Heart left ventricle (tissue), 16 donors: ENCODE measurements at regions not wholly inside any gene's neighbourhood (a gene's known extent, or its start where the extent isn't known, plus 50 kb on each side); places are given as distances from the start of the nearest gene placed in this dataset.

Experiments used
- ATAC-seq, 4 donors: fragments of 200-7000 bp; cut with Tn5 transposase; one replicate each; pipeline ENCODE4 v1.9.1; 2020 to 2022; ENCODE audit warnings: moderate library complexity in 4 of 4, mild to moderate bottlenecking in 3 of 4, moderate number of reproducible peaks in 1 of 4
- DNase-seq, 5 donors: peaks; one replicate each; pipeline ENCODE4 v3.0.0-alpha.2; 2020
- H3K27ac ChIP-seq, 12 donors: fragments of 200-600 bp; sonication (generic) in 4 of 12; one replicate each; pipeline versions ENCODE4 v1.5.0 to v1.8.0; 2016 to 2022; ENCODE audit warnings: mild to moderate bottlenecking in 2 of 12
- H3K27me3 ChIP-seq, 9 donors: fragments of 200-600 bp; sonication (generic) in 2 of 9; one replicate each; pipeline versions ENCODE4 v1.5.1 to v1.8.0; 2016 to 2022; ENCODE audit warnings: mild to moderate bottlenecking in 3 of 9
- H3K36me3 ChIP-seq, 9 donors: fragments of 200-600 bp; sonication (generic) in 2 of 9; one replicate each; pipeline versions ENCODE4 v1.5.0 to v1.8.0; 2018 to 2022; ENCODE audit warnings: mild to moderate bottlenecking in 2 of 9
- H3K4me1 ChIP-seq, 12 donors: fragments of 200-600 bp; sonication (generic) in 4 of 12; one replicate each; pipeline versions ENCODE4 v1.5.0 to v1.8.0; 2016 to 2022; ENCODE audit warnings: mild to moderate bottlenecking in 3 of 12
- H3K4me3 ChIP-seq, 12 donors: fragments of 200-600 bp; sonication (generic) in 4 of 12; one replicate each; pipeline versions ENCODE4 v1.5.0 to v1.8.0; 2017 to 2022; ENCODE audit warnings: mild to moderate bottlenecking in 9 of 12, moderate library complexity in 4 of 12
- H3K9me3 ChIP-seq, 12 donors: fragments of 200-600 bp; sonication (generic) in 4 of 12; one replicate each; pipeline versions ENCODE4 v1.5.0 to v1.8.0; 2016 to 2022; ENCODE audit warnings: mild to moderate bottlenecking in 1 of 12
- CTCF ChIP-seq, 12 donors: fragments of 200-600 bp; sonication (generic) in 4 of 12; IDR thresholded peaks; one replicate each; pipeline versions ENCODE4 v1.5.0 to v1.8.0; 2018 to 2022; ENCODE audit warnings: antibody characterized with exemption in 12 of 12, mild to moderate bottlenecking in 5 of 12
- POLR2A ChIP-seq, 2 donors: fragments of 450-650 bp; IDR thresholded peaks; one replicate each; pipeline ENCODE4 v1.6.1; 2017; ENCODE audit warnings: antibody characterized with exemption in 2 of 2, mild to moderate bottlenecking in 2 of 2, moderate library complexity in 2 of 2
- WGBS, 4 donors: extraction: QIAGEN DNeasy Blood & Tissue Kit in 2 of 4; methylation state at CpG; one replicate each; pipeline versions ENCODE4 v1.1.5 to v1.1.7; 2013 to 2018; 5-methylcytosine and 5-hydroxymethylcytosine counted together
- intact Hi-C, 10 donors: fragments of 100-400 bp; cut with DNase I; formaldehyde crosslinking; loops; one replicate each; pipeline versions ENCODE4 v1.11.1 to v1.14.2; 2022
- donor health status: ischemic (EF 13 %, LVEDD 7.1; RV severe dilation, severe dysfunction).
- donor health status: healthy with polysubstance abuse.
- donor health status: DM: no; HTN: yes; CAD: no.
- donor health status: DM: no; HTN: no; CAD: no.
- donor health status: ischemic (EF 25% LVEDD 6.9; RV normal size, moderate dysfunction).
- donor health status: ischemic (EF 25% LVEDD 5.7; RV mildly dilated, moderate dysfunction).
- donor health status: healthy.
- donor health status: DM: yes; HTN: yes; CAD: no.
- donor health status: ischemic (EF 35%, LVEDD 5.7; RV mildly dilated, moderate dysfunction).
- donor health status: nonischemic (EF 11% LVEDD 7.7; RV severe dilation, severe dysfunction).
- donor health status: DM: yes; HTN: yes; CAD: no.
- donor health status: PGD.
- donor health status: ischemic (EF 29% LVEDD 5.4; RV normal size, mild dysfunction).
- donor health status: nonischemic (EF 23%, LVEDD 6.1; RV moderate dilation, normal function).

GRCh38 chr21:39105836-39106235, 77.4 kb downstream of the PSMG1 start:
- intact Hi-C loops, result loop anchor here in 1 of 10 donors (2.0 kb wide), 1 partner anchor 19 kb away; no protein-coding TSS in a partner anchor
- no peak for ATAC-seq
- WGBS, 4 donors, result 88 to 95% (median 92%) methylated on average over 4 of the region's 4 CpGs

GRCh38 chr21:39105341-39105765, 77.9 kb downstream of the PSMG1 start:
- peaks cover 0 to 23% (median 11%) of the 10 kb centered on the region in 12 donors for H3K4me1 ChIP-seq
- H3K9me3 ChIP-seq, result no peaks in the 10 kb centered on the region
- intact Hi-C loops, result loop anchor here in 1 of 10 donors (2.0 kb wide), 1 partner anchor 19 kb away; no protein-coding TSS in a partner anchor
- no peaks in the 10 kb centered on the region for H3K36me3 ChIP-seq
- H3K4me3 ChIP-seq, result no peak overlapping the region
- WGBS, 4 donors, result 55 to 64% (median 56%) methylated on average over 5 of the region's 5 CpGs
- ATAC-seq (peak in 2 of 4 donors; percentile 18 to 42), DNase-seq (no peak)
- peak overlapping the region in 3 of 12 donors; percentile 1 to 78 (median 44) for H3K27ac ChIP-seq
- TF ChIP-seq POLR2A (IDR thresholded peaks at IDR 0.05) (no peak), CTCF (IDR thresholded peaks at IDR 0.05) (no peak)
- no peaks in the 10 kb centered on the region for H3K27me3 ChIP-seq

More at GRCh38 chr21:39105836-39106235, 77.4 kb downstream of the PSMG1 start:
- no peak overlapping the region for H3K4me3 ChIP-seq
- peaks cover 0 to 23% (median 11%) of the 10 kb centered on the region in 12 donors for H3K4me1 ChIP-seq
- TF ChIP-seq CTCF (IDR thresholded peaks at IDR 0.05) (no peak), POLR2A (IDR thresholded peaks at IDR 0.05) (no peak)
- H3K9me3 ChIP-seq, result no peaks in the 10 kb centered on the region
- H3K27me3 ChIP-seq, result no peaks in the 10 kb centered on the region
- H3K27ac ChIP-seq, result peak overlapping the region in 1 of 12 donors; percentile 78
- DNase-seq, result no peak
- no peaks in the 10 kb centered on the region for H3K36me3 ChIP-seq

- ATAC-seq (no peak), DNase-seq (no peak)
- Histone ChIP-seq H3K27ac (peak overlapping the region in 4 of 12 donors; percentile 1 to 78 (median 42)), H3K4me1 (peaks cover 0 to 23% (median 11%) of the 10 kb centered on the region in 12 donors), H3K27me3 (no peaks in the 10 kb centered on the region), H3K9me3 (no peaks in the 10 kb centered on the region), H3K36me3 (no peaks in the 10 kb centered on the region), H3K4me3 (no peak overlapping the region)
- TF ChIP-seq CTCF (IDR thresholded peaks at IDR 0.05) (no peak), POLR2A (IDR thresholded peaks at IDR 0.05) (no peak)
- intact Hi-C loops, result loop anchor here in 1 of 10 donors (2.0 kb wide), 1 partner anchor 20 kb away; no protein-coding TSS in a partner anchor
- 89 to 95% (median 90%) methylated on average over 4 of the region's 4 CpGs for WGBS, 4 donors
Measured at GRCh38 chr21:39104911-39105310, 78.3 kb downstream of the PSMG1 start.

GRCh38 chr21:39103689-39104088, 79.6 kb downstream of the PSMG1 start:
- Histone ChIP-seq H3K4me1 (peaks cover 0 to 23% (median 11%) of the 10 kb centered on the region in 12 donors), H3K36me3 (no peaks in the 10 kb centered on the region), H3K4me3 (no peak overlapping the region), H3K27ac (peak overlapping the region in 6 of 12 donors; percentile 25 to 78 (median 42)), H3K9me3 (no peaks in the 10 kb centered on the region), H3K27me3 (no peaks in the 10 kb centered on the region)
- peak in 1 of 4 donors; percentile 55 for ATAC-seq
- 77 to 84% (median 79%) methylated on average over 4 of the region's 4 CpGs for WGBS, 4 donors
- intact Hi-C loops, result loop anchor here in 1 of 10 donors (2.0 kb wide), 1 partner anchor 21 kb away; no protein-coding TSS in a partner anchor
- TF ChIP-seq POLR2A (IDR thresholded peaks at IDR 0.05), result no peak
- TF ChIP-seq CTCF (IDR thresholded peaks at IDR 0.05), result no peak
- DNase-seq, result no peak
